ENCODE measurements at regions not wholly inside any gene's neighbourhood (a gene's known extent, or its start where the extent isn't known, plus 50 kb on each side); places are given as distances from the start of the nearest gene placed in this dataset.

DNA sequence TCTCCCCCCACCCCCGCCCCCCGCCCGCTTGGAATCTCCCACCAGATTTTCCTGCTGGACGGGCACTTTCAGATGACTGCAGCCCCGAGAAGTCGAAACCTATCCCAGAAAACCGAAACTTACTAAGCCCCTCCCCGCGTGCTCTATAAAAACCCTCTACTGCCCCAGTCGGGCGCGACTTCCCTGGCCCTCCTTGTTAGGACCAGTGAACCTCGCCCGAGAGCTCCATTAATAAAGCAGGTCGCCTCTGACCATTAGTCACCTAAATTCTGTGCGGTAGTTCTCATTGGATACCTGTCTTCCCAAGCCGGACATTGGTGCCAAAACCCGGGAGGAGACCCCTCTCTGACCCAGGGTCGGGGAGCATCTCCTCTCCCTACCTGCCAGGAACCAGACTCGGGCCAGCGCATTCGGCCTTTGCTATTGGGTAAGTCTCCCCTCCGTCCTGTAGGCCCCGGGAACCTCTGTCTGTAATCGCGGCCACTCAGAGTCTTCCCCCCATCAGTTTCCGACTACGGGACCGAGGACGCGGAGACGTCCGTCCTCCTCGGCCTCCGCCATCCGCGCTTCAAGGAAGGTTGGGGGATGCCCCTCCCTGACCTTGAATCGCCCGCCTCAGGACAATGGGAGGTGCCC is 958.0 kb downstream of the RPA4 start:
- TF ChIP-seq POLR2A (IDR thresholded peaks at IDR 0.05), result no peak
- TF ChIP-seq CTCF (IDR thresholded peaks at IDR 0.05), result no peak
- no peak for TF ChIP-seq POLR2AphosphoS5 (IDR thresholded peaks at IDR 0.05)
- TF ChIP-seq EP300 (IDR thresholded peaks at IDR 0.05), result no peak

Data from suprapubic skin (tissue), 4 donors.